ENCODE measurements at regions not wholly inside any gene's neighbourhood (a gene's known extent, or its start where the extent isn't known, plus 50 kb on each side); places are given as distances from the start of the nearest gene placed in this dataset.

GRCh38 chr6:159431750-159432149 lies 261.3 kb downstream of the SOD2 start:
- Histone ChIP-seq H3K79me2 (ENCODE audit: control insufficient read depth, low read length) (no peaks in the 10 kb centered on the region), H3K4me3 (ENCODE audit: low read length) (no peak overlapping the region)
- TF ChIP-seq, protein P1, sequence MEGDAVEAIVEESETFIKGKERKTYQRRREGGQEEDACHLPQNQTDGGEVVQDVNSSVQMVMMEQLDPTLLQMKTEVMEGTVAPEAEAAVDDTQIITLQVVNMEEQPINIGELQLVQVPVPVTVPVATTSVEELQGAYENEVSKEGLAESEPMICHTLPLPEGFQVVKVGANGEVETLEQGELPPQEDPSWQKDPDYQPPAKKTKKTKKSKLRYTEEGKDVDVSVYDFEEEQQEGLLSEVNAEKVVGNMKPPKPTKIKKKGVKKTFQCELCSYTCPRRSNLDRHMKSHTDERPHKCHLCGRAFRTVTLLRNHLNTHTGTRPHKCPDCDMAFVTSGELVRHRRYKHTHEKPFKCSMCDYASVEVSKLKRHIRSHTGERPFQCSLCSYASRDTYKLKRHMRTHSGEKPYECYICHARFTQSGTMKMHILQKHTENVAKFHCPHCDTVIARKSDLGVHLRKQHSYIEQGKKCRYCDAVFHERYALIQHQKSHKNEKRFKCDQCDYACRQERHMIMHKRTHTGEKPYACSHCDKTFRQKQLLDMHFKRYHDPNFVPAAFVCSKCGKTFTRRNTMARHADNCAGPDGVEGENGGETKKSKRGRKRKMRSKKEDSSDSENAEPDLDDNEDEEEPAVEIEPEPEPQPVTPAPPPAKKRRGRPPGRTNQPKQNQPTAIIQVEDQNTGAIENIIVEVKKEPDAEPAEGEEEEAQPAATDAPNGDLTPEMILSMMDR (IDR thresholded peaks at IDR 0.05; ENCODE audit: low read depth, low read length, poor library complexity, severe bottlenecking), result no peak
- no peak for TF ChIP-seq EZH2phosphoT487 (IDR thresholded peaks at IDR 0.05; ENCODE audit: borderline replicate concordance, low read length)

GRCh38 chr6:159430323-159430722 lies 261.1 kb downstream of the FNDC1 start:
- H3K36me3 ChIP-seq (ENCODE audit: control insufficient read depth, low read length), result no peaks in the 10 kb centered on the region
- H3K9me3 ChIP-seq (ENCODE audit: control insufficient read depth, insufficient read depth, low read length), result peaks cover 15% of the 10 kb centered on the region
- H4K20me1 ChIP-seq (ENCODE audit: control insufficient read depth, insufficient read depth, low read depth, low read length), result no peaks in the 10 kb centered on the region
- no peak overlapping the region for H3K4me2 ChIP-seq (ENCODE audit: low read length)
- no peaks in the 10 kb centered on the region for H3K79me2 ChIP-seq (ENCODE audit: control insufficient read depth, low read length)
- H3K4me1 ChIP-seq (ENCODE audit: control insufficient read depth, low read length), result no peaks in the 10 kb centered on the region
- H3K27ac ChIP-seq (ENCODE audit: low read depth, low read length), result no peak overlapping the region
- no peaks in the 10 kb centered on the region for H3K9me2 ChIP-seq (replicated peaks; ENCODE audit: control insufficient read depth, low read length)
- no peaks in the 10 kb centered on the region for H3F3A ChIP-seq (ENCODE audit: control insufficient read depth, insufficient read depth)
- H3K27me3 ChIP-seq (ENCODE audit: control insufficient read depth, low read length), result no peaks in the 10 kb centered on the region
- H3K4me3 ChIP-seq (ENCODE audit: low read length), result no peak overlapping the region
- TF ChIP-seq, protein P1 (IDR thresholded peaks at IDR 0.05; ENCODE audit: low read depth, low read length, poor library complexity, severe bottlenecking), result no peak
- TF ChIP-seq EZH2phosphoT487 (IDR thresholded peaks at IDR 0.05; ENCODE audit: borderline replicate concordance, low read length), result no peak

More at GRCh38 chr6:159431750-159432149, 261.3 kb downstream of the SOD2 start:
- Histone ChIP-seq H3K27ac (ENCODE audit: low read depth, low read length) (no peak overlapping the region), H3K9me3 (ENCODE audit: control insufficient read depth, insufficient read depth, low read length) (peaks cover 15% of the 10 kb centered on the region), H3K4me2 (ENCODE audit: low read length) (no peak overlapping the region), H3K36me3 (ENCODE audit: control insufficient read depth, low read length) (no peaks in the 10 kb centered on the region), H3F3A (ENCODE audit: control insufficient read depth, insufficient read depth) (no peaks in the 10 kb centered on the region), H3K27me3 (ENCODE audit: control insufficient read depth, low read length) (no peaks in the 10 kb centered on the region), H3K4me1 (ENCODE audit: control insufficient read depth, low read length) (no peaks in the 10 kb centered on the region), H3K9me2 (replicated peaks; ENCODE audit: control insufficient read depth, low read length) (no peaks in the 10 kb centered on the region), H4K20me1 (ENCODE audit: control insufficient read depth, insufficient read depth, low read depth, low read length) (no peaks in the 10 kb centered on the region)

GRCh38 chr6:159429433-159429832 lies 260.2 kb downstream of the FNDC1 start:
- Histone ChIP-seq H3K36me3 (ENCODE audit: control insufficient read depth, low read length) (no peaks in the 10 kb centered on the region), H3K9me2 (replicated peaks; ENCODE audit: control insufficient read depth, low read length) (no peaks in the 10 kb centered on the region), H3K4me3 (ENCODE audit: low read length) (no peak overlapping the region), H3K4me1 (ENCODE audit: control insufficient read depth, low read length) (no peaks in the 10 kb centered on the region), H4K20me1 (ENCODE audit: control insufficient read depth, insufficient read depth, low read depth, low read length) (no peaks in the 10 kb centered on the region), H3K79me2 (ENCODE audit: control insufficient read depth, low read length) (no peaks in the 10 kb centered on the region), H3K27me3 (ENCODE audit: control insufficient read depth, low read length) (no peaks in the 10 kb centered on the region), H3F3A (ENCODE audit: control insufficient read depth, insufficient read depth) (no peaks in the 10 kb centered on the region), H3K4me2 (ENCODE audit: low read length) (no peak overlapping the region), H3K9me3 (ENCODE audit: control insufficient read depth, insufficient read depth, low read length) (peaks cover 11% of the 10 kb centered on the region), H3K27ac (ENCODE audit: low read depth, low read length) (no peak overlapping the region)
- TF ChIP-seq, protein P1 (IDR thresholded peaks at IDR 0.05; ENCODE audit: low read depth, low read length, poor library complexity, severe bottlenecking), result no peak
- no peak for TF ChIP-seq EZH2phosphoT487 (IDR thresholded peaks at IDR 0.05; ENCODE audit: borderline replicate concordance, low read length)
